HG02938 (cell line): ENCODE measurements at regions not wholly inside any gene's neighbourhood (a gene's known extent, or its start where the extent isn't known, plus 50 kb on each side); places are given as distances from the start of the nearest gene placed in this dataset.

ENCODE experiments used
- ATAC-seq: cut with Tn5 transposase; IDR thresholded peaks from one replicate; pipeline ENCODE4 v1.9.1; 2021; ENCODE audit warnings: mild to moderate bottlenecking, moderate library complexity; ENCODE audit not compliant: unreplicated experiment

DNA sequence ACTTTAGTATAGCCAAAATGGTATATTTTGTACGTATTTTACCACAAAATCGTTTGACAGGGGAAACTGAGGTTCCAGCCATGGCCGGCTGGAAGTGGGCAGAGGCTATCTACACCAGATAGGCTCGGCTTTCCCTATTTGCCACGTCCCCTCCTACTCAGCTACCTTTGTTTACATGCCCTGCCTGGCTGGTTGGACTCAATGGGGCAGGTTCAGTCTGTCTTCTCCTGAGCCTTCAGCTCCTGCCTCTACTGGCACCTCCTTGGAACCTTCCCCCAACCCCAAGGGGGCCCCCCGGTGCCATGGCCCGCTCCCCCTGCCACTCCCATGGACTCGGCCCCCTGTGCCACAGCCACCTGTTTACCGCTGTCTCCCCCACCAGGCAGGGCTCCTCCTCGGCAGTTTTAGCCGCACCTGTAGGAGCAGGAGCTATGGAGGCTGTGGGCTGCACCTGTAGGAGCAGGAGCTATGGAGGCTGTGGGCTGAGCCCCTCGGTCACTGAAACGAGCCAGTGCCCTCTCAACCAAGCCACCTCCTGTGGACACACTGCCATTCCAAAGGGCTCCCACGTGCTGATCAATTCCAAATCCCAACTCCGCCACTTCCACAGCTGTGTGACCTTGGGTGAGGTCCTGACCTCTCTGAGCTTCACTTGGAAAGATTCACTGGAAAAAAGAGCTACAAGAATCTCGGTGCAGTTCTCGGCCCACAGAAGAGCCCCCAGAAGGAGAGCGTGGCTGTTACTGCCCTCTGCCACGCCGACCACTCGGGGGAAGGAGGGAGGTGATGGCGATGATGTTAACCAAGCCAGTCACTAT is 62.2 kb downstream of the NCOR2 start:
- ATAC-seq, result no peak

- ATAC-seq, result no peak
Observed at GRCh38 chr12:124504273-124505000, 63.0 kb downstream of the NCOR2 start.

GRCh38 chr12:124503305-124503704 is 64.1 kb downstream of the NCOR2 start:
- no peak for ATAC-seq

DNA sequence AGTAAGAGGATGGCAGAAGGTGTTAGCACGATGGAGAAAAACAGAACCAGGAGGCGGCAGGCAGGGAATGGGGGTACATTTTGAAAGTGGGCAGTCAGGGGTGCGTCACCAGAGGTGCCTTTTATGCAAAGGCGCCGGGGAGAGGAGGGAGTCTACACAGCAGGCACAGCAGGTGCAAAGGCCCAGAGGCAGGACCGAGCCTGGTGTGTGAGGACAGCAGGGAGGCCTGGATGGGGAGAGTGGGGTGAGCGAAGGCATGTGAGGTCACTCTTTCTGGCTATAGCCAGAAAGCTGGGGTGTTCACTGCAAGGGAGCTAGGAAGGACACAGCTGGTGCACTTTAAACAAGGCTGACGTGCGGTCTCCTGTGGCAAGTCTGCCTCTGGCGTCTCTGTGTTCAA is 65.0 kb downstream of the NCOR2 start:
- ATAC-seq, result no peak

DNA sequence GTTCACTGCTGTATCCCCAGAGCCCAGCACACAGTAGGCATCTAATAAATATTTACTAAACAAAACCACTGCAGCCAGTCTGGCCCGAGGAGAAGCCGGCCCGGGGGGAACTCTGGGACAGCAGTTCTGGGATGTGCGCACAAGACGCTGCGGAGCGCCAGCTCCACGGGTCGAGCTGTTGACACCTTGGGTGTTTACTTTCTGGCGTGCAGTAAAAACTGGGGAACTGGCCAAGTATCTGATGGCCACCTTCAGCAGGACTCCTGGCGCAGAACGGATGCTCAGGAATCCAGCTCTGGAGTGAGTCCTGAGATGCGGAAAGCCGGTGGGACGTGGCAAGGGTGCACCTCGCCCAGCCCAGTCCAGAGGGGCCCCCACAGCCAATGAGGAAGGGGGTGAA is 65.6 kb downstream of the NCOR2 start:
- no peak for ATAC-seq

GRCh38 chr12:124501112-124501561 is 66.3 kb downstream of the NCOR2 start:
- ATAC-seq, result no peak

- no peak for ATAC-seq
Observed at GRCh38 chr12:124499898-124500244, 67.5 kb downstream of the NCOR2 start.

DNA sequence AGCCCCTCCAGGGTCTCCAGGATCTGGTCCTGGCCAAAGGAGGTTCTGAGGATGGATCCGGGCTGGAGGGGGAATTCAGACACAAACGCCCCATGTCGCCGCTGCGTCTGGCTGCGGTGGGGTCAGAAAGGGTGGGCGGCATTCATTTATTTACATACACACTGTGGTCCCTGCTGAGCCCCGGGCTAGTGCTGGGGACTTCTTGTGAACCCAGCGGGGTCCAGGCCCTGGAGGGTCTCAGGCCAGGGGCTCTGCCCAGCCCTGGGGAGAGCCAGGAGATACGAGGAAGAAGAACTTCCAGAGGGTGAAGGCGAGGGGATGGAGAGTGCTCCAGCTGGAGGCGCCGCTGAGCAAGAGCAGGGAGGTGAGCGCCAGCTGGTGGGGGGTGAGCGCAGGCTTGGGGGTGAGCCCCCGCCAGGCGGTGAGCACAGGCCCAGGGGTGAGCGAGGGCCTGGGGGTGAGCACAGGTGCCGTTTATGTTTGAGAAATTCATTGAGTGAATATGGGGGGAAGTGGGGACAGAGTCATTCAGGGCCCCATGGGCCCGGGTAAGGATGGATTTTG is 68.1 kb downstream of the NCOR2 start:
- no peak for ATAC-seq

- ATAC-seq, result no peak
Observed at GRCh38 chr12:124498275-124499189, 68.9 kb downstream of the NCOR2 start.

- ATAC-seq, result no peak
Observed at GRCh38 chr12:124497658-124498057, 69.8 kb downstream of the NCOR2 start.

DNA sequence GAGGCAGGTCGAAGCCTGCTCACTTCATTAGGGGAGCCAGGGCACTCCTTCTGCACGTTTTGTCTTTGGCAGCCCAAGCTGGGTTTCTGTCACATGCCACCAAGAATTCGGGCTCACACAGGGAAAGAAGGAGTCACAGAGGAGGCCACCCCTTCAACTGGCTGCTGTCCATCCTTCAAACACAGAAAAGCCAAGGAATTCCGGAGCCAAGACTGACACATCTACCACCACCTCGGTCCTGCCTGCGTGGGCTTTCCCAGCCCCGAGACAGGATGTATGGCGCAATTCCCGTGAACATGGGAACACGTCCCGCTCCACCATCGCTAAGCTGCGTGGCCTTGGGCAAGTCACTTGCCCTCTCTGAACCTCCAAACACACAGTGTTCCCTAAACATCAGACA is 70.4 kb downstream of the NCOR2 start:
- ATAC-seq, result no peak

GRCh38 chr12:124496584-124496983 is 70.8 kb downstream of the NCOR2 start:
- no peak for ATAC-seq

- no peak for ATAC-seq
Observed at GRCh38 chr12:124495194-124495983, 72.0 kb downstream of the NCOR2 start.

DNA sequence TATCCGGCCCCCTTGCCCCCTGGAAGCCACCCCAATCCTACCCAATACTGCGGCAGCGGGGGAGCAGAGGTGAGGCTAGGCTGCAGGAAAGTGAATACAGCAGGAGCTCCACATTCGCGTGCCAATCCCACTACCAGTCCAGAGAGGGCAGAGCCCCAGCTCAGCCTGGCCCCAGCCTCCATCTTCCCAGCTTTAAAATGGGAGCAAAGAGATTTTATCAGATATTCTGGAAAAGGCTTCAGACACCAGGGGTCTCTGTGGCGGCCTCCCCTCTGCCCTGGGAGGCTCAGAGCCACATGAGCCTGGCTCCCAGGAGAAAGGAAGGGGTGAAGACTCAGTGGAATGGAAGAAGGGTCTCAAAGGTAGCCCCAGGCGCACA is 72.7 kb downstream of the NCOR2 start:
- ATAC-seq, result no peak

- peak; percentile 93 for ATAC-seq
Observed at GRCh38 chr12:124493809-124494750, 73.3 kb downstream of the NCOR2 start.

DNA sequence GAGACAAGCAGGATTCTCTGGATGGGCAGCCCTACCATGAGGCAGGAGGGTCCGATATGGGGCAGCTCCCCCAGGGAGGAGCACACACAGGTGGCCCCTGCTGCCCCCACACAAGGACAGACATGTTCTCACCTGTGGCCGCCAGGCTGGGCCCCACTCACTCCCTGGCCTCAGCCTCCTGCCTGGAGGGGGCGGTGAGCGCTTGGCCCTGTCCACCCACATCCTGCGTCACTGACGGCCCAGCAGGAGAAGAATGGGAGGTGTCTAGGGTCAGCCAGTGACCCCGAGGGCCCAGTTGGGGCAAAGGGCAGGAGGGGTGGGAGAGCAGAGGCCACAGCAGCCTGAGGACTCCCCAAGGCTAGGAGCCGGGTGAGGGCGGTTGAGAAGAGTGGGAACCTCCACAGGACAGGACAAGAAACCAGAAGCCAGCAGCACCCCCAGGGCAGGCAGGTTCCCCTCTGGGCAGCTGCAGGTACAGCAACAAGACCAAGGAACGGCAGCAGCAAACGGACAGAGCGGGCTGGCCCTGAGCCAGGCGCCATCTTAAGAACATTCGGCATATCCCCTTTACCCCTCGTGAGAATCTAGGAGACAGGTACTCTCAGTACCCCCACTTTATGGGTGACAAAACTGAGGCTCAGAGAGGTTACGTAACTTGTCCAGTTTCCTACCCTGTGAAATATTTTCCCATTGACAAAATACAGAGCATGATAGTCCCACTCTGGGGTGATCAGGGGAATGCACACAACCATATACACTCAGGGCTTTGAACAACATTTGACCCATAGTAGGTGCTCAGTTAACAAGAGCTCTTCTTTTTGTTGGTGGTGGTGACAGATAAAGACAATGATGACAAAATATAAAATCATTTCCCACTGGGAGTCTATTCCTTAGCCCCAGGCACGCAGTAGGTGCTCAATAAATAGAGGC is 74.3 kb downstream of the NCOR2 start:
- ATAC-seq, result no peak

DNA sequence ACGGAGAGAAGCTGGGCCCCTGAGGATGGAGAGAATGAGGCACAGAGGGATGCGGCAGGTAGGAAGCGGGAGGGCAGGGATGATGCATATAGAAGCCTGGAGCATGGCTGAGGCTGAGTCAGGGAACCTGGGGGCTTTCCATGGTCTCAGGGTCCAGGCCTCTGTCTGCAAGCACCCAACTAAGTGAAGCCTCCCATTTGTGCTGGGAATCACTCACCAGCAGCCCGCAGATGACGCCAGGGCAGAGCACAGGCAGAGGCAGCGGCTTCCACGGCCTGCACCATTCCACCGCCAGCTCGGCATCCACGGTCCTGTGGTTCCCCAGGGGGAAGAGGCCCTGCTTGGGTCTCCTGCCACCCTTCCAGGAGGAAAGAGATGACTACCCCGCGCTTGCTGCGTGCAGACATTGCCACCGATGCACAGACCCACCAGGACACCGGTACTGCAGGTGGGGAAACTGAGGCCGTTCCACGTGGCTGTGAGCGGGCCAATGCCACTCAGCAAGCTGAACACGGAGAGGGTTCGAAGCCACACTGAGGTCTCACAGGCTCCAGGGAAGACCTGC is 75.5 kb downstream of the NCOR2 start:
- ATAC-seq, result no peak

DNA sequence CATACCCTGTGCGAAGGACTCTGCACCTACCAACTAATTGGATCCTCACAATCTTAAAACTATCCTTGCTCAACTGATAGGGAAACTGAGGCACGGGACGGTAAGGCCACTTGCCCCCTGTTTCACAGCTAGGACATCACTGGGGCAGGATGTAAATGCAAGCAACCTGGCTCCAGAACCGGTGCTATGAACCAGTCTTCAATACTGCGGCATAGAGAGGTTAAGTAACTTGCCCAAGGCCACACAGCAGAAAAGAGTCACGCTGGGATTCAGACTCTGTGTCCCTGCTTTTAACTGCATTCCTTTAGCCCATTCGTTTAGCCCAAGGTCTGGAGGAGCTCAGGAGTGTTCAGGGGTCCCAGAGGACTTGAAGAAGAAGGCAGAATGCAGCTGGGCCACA is 76.1 kb downstream of the NCOR2 start:
- ATAC-seq, result no peak
